ENCODE measurements at regions not wholly inside any gene's neighbourhood (a gene's known extent, or its start where the extent isn't known, plus 50 kb on each side); places are given as distances from the start of the nearest gene placed in this dataset.

DNA sequence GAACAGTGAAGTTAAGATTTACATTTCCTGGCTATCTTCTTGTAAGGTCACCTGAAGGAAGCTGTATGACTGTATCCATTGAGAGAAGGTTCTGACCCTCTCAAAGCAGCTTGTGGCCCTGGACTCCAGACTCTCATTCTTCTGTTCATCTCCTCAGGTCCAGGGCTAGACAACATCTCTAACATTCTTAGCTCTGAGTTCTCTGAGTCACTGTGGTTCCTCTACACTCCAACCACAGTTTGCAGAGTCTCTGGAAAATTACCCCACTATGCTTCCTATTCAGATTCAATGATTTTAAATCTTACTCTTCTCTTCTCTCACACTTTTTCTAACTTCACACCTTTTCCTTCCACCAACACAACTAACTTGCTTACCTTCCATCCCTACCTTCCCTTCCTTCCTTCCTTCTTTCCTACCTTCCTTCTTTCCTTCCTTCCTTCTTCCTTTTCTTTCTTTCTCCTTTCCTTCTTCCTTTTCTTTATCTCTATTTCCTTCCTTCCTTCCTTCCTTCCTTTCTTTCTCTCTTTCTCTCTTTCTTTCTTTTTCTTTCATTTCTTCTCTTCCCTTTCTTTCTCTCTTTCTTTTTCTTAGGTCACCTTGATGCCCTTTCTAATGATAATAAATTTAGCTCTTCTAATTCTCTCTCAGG lies 824.3 kb upstream of the ZEB2 start:
- POLR2A ChIA-PET = no interaction called here
- TF ChIP-seq, protein P1, sequence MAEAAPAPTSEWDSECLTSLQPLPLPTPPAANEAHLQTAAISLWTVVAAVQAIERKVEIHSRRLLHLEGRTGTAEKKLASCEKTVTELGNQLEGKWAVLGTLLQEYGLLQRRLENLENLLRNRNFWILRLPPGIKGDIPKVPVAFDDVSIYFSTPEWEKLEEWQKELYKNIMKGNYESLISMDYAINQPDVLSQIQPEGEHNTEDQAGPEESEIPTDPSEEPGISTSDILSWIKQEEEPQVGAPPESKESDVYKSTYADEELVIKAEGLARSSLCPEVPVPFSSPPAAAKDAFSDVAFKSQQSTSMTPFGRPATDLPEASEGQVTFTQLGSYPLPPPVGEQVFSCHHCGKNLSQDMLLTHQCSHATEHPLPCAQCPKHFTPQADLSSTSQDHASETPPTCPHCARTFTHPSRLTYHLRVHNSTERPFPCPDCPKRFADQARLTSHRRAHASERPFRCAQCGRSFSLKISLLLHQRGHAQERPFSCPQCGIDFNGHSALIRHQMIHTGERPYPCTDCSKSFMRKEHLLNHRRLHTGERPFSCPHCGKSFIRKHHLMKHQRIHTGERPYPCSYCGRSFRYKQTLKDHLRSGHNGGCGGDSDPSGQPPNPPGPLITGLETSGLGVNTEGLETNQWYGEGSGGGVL (tag by site-specific recombination; IDR thresholded peaks at IDR 0.05) = no peak
- peak; percentile 72 for TF ChIP-seq ZNF366 (tag by site-specific recombination; conservative IDR thresholded peaks at IDR 0.05)
- CTCF ChIA-PET = no interaction called here
- H3K4me1 ChIP-seq (ENCODE audit: control insufficient read depth, insufficient read depth, low read length) = no peaks in the 10 kb centered on the region
- H3K4me3 ChIP-seq (ENCODE audit: low read depth, low read length) = no peak overlapping the region
- no peaks in the 10 kb centered on the region for H3K36me3 ChIP-seq (ENCODE audit: control insufficient read depth in 2 of 2, insufficient read depth in 1 of 2, low read length in 2 of 2)
- no peaks in the 10 kb centered on the region for H3K9me3 ChIP-seq (ENCODE audit: control insufficient read depth, insufficient read depth, low read depth, low read length)
- H3K27ac ChIP-seq (ENCODE audit: extremely low read depth, low read depth, low read length) = no peak overlapping the region

DNA sequence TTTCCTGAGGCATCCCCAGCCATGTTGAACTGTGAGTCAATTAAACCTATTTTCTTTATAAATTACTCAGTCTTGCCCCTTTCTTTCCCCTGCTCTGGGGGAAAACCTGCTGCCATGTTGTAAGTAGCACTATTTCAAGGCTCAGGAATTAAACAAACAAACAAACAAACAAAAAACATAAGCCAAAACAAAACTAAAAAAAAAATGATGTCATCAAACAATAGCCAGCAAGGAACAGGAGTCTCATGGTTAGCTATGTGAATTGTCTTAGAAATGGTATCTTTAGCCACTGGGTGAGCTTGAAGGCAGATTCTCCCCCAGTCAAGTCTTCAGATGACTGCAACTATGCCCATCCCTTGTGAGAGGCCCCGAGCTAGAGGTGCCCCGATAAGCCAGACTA lies 823.4 kb upstream of the ZEB2 start:
- ChIA-PET CTCF (no interaction called here), POLR2A (no interaction called here)
- H3K36me3 ChIP-seq (ENCODE audit: control insufficient read depth in 2 of 2, insufficient read depth in 1 of 2, low read length in 2 of 2) = no peaks in the 10 kb centered on the region
- H3K4me1 ChIP-seq (ENCODE audit: control insufficient read depth, insufficient read depth, low read length) = no peaks in the 10 kb centered on the region
- no peak overlapping the region for H3K4me3 ChIP-seq (ENCODE audit: low read depth, low read length)
- TF ChIP-seq, protein P2, sequence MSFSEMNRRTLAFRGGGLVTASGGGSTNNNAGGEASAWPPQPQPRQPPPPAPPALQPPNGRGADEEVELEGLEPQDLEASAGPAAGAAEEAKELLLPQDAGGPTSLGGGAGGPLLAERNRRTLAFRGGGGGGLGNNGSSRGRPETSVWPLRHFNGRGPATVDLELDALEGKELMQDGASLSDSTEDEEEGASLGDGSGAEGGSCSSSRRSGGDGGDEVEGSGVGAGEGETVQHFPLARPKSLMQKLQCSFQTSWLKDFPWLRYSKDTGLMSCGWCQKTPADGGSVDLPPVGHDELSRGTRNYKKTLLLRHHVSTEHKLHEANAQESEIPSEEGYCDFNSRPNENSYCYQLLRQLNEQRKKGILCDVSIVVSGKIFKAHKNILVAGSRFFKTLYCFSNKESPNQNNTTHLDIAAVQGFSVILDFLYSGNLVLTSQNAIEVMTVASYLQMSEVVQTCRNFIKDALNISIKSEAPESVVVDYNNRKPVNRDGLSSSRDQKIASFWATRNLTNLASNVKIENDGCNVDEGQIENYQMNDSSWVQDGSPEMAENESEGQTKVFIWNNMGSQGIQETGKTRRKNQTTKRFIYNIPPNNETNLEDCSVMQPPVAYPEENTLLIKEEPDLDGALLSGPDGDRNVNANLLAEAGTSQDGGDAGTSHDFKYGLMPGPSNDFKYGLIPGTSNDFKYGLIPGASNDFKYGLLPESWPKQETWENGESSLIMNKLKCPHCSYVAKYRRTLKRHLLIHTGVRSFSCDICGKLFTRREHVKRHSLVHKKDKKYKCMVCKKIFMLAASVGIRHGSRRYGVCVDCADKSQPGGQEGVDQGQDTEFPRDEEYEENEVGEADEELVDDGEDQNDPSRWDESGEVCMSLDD (tag by site-specific recombination; IDR thresholded peaks at IDR 0.05) = no peak
- TF ChIP-seq, protein P3, sequence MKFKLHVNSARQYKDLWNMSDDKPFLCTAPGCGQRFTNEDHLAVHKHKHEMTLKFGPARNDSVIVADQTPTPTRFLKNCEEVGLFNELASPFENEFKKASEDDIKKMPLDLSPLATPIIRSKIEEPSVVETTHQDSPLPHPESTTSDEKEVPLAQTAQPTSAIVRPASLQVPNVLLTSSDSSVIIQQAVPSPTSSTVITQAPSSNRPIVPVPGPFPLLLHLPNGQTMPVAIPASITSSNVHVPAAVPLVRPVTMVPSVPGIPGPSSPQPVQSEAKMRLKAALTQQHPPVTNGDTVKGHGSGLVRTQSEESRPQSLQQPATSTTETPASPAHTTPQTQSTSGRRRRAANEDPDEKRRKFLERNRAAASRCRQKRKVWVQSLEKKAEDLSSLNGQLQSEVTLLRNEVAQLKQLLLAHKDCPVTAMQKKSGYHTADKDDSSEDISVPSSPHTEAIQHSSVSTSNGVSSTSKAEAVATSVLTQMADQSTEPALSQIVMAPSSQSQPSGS (tag by site-specific recombination; IDR thresholded peaks at IDR 0.05; ENCODE audit: low read depth) = 0 out of 2 replicates have a peak, but pooled peaks have one; percentile 40
- no peaks in the 10 kb centered on the region for H3K9me3 ChIP-seq (ENCODE audit: control insufficient read depth, insufficient read depth, low read depth, low read length)
- no peak overlapping the region for H3K27ac ChIP-seq (ENCODE audit: extremely low read depth, low read depth, low read length)

DNA sequence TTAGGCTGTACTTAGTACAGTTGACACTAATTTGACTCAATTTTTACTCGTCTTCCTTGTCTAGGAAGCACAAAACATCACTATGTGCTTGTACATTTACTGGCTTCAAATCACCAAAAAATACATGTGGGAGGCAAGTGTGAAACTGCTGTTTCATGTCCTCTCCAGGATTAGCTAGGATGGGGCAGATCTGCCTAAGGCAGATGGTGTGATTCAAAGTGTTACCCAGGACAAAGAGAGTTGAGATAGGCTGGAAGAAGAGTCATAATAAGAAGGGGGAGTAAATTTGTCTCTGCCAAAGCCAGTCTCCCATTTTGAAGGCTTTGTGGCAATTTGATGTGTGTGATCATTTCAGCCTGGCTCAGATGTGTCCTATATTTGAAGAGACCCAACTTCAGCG lies 821.6 kb upstream of the ZEB2 start:
- no peaks in the 10 kb centered on the region for H3K36me3 ChIP-seq (ENCODE audit: control insufficient read depth in 2 of 2, insufficient read depth in 1 of 2, low read length in 2 of 2)
- CTCF ChIA-PET = no interaction called here
- POLR2A ChIA-PET = no interaction called here
- no peak overlapping the region for H3K27ac ChIP-seq (ENCODE audit: extremely low read depth, low read depth, low read length)
- H3K4me3 ChIP-seq (ENCODE audit: low read depth, low read length) = no peak overlapping the region
- TF ChIP-seq BCL11B (tag by site-specific recombination; IDR thresholded peaks at IDR 0.05; ENCODE audit: low read depth) (no peak), ZNF624 (tag by site-specific recombination; IDR thresholded peaks at IDR 0.05) (no peak)
- no peaks in the 10 kb centered on the region for H3K9me3 ChIP-seq (ENCODE audit: control insufficient read depth, insufficient read depth, low read depth, low read length)
- H3K4me1 ChIP-seq (ENCODE audit: control insufficient read depth, insufficient read depth, low read length) = no peaks in the 10 kb centered on the region

DNA sequence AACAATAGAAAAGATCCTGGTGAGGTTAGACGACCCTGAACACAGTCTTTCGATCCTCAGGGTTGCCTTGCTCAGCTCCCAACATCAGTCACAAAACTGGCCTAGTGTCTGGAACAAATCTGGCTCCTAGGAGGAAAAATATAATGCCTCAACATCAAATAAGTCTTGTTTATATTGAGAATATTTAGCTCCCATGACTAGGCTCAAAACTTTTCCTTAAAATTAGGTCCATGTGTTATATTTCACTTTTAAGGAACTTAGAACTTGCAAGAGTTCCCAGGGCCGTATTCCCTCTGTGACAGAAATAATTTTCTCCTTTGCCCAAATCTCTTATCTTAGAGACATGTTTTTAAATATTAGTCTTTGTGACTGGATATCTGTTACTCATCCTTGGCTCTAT lies 819.7 kb upstream of the ZEB2 start:
- Histone ChIP-seq H3K4me1 (ENCODE audit: control insufficient read depth, insufficient read depth, low read length) (no peaks in the 10 kb centered on the region), H3K36me3 (ENCODE audit: control insufficient read depth in 2 of 2, insufficient read depth in 1 of 2, low read length in 2 of 2) (no peaks in the 10 kb centered on the region), H3K27ac (ENCODE audit: extremely low read depth, low read depth, low read length) (no peak overlapping the region), H3K4me3 (ENCODE audit: low read depth, low read length) (no peak overlapping the region), H3K9me3 (ENCODE audit: control insufficient read depth, insufficient read depth, low read depth, low read length) (no peaks in the 10 kb centered on the region)
- TF ChIP-seq, protein P4, sequence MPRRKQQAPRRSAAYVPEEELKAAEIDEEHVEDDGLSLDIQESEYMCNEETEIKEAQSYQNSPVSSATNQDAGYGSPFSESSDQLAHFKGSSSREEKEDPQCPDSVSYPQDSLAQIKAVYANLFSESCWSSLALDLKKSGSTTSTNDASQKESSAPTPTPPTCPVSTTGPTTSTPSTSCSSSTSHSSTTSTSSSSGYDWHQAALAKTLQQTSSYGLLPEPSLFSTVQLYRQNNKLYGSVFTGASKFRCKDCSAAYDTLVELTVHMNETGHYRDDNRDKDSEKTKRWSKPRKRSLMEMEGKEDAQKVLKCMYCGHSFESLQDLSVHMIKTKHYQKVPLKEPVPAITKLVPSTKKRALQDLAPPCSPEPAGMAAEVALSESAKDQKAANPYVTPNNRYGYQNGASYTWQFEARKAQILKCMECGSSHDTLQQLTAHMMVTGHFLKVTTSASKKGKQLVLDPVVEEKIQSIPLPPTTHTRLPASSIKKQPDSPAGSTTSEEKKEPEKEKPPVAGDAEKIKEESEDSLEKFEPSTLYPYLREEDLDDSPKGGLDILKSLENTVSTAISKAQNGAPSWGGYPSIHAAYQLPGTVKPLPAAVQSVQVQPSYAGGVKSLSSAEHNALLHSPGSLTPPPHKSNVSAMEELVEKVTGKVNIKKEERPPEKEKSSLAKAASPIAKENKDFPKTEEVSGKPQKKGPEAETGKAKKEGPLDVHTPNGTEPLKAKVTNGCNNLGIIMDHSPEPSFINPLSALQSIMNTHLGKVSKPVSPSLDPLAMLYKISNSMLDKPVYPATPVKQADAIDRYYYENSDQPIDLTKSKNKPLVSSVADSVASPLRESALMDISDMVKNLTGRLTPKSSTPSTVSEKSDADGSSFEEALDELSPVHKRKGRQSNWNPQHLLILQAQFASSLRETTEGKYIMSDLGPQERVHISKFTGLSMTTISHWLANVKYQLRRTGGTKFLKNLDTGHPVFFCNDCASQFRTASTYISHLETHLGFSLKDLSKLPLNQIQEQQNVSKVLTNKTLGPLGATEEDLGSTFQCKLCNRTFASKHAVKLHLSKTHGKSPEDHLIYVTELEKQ (tag by site-specific recombination; IDR thresholded peaks at IDR 0.05; ENCODE audit: borderline replicate concordance) = no peak
- no peak for TF ChIP-seq ZNF175 (tag by site-specific recombination; IDR thresholded peaks at IDR 0.05)
- no peak for TF ChIP-seq ZIC2 (tag by site-specific recombination; IDR thresholded peaks at IDR 0.05)
- no peak for TF ChIP-seq ZNF585B (tag by site-specific recombination; IDR thresholded peaks at IDR 0.05)
- no peak for TF ChIP-seq HOXD13 (CRISPR knock-in tag; IDR thresholded peaks at IDR 0.05; ENCODE audit: borderline replicate concordance)
- POLR2A ChIA-PET = no interaction called here
- CTCF ChIA-PET = no interaction called here

Measured in HEK293 (cell line).